Calu3 (cell line): ENCODE measurements at regions not wholly inside any gene's neighbourhood (a gene's known extent, or its start where the extent isn't known, plus 50 kb on each side); places are given as distances from the start of the nearest gene placed in this dataset.
"Not testable (repeated sequence)": the region's sequence is repeated elsewhere in the genome, so short reads cannot be mapped to it uniquely, and the experiment has no call there.

Source experiments
- BruUV-seq: library from RNA; stranded (reverse); fragments of 400-500 nt; replicated peaks from 2 replicates; lab custom pipeline; 2021; lab: Mats Ljungman, UMichigan
- CTCF ChIA-PET: fragments of 300-600 bp; sonication (Branson Sonifier 250); formaldehyde crosslinking; loops from one replicate; lab custom pipeline; 2022; ENCODE audit warnings: antibody characterized with exemption; lab: Charles Lee
- DNase-seq: peaks from one replicate; pipeline ENCODE4 v3.0.0; 2022
- H3K27ac Mint-ChIP-seq: one replicate; pipeline ENCODE4 v1.8.0; 2022; ENCODE audit warnings: mixed read lengths; ENCODE audit not compliant: unreplicated experiment
- H3K27me3 Mint-ChIP-seq: one replicate; pipeline ENCODE4 v1.8.0; 2022; ENCODE audit warnings: mixed read lengths; ENCODE audit not compliant: unreplicated experiment
- H3K36me3 Mint-ChIP-seq: one replicate; pipeline ENCODE4 v1.8.0; 2022; ENCODE audit warnings: mild to moderate bottlenecking, moderate library complexity, mixed read lengths; ENCODE audit not compliant: insufficient read depth, unreplicated experiment
- H3K4me1 Mint-ChIP-seq: one replicate; pipeline ENCODE4 v1.8.0; 2022; ENCODE audit warnings: mild to moderate bottlenecking, low read depth, mixed read lengths; ENCODE audit not compliant: unreplicated experiment
- H3K4me3 Mint-ChIP-seq: one replicate; pipeline ENCODE4 v1.8.0; 2022; ENCODE audit warnings: mild to moderate bottlenecking, low read depth, moderate library complexity, mixed read lengths; ENCODE audit not compliant: unreplicated experiment
- H3K9me3 Mint-ChIP-seq: one replicate; pipeline ENCODE4 v1.8.0; 2022; ENCODE audit warnings: low read depth, mixed read lengths; ENCODE audit not compliant: unreplicated experiment
- CTCF ChIP-seq: fragments of 200-600 bp; IDR thresholded peaks from one replicate; pipeline ENCODE4 v1.8.0; 2022; ENCODE audit warnings: antibody characterized with exemption; ENCODE audit not compliant: unreplicated experiment
- intact Hi-C: fragments of 100-400 bp; cut with micrococcal nuclease; formaldehyde crosslinking; loops from one replicate; pipeline ENCODE4 v1.10.0; 2022; ENCODE audit not compliant: unreplicated experiment

- H3K4me1 Mint-ChIP-seq = no peaks in the 10 kb centered on the region
- CTCF ChIA-PET = no interaction called here
- intact Hi-C loops = no loop called here
These were observed 59.9 kb downstream of the FOXA2 start for GRCh38 chr20:22524393-22525015.

GRCh38 chr20:22523499-22524392 lies 60.6 kb downstream of the FOXA2 start:
- CTCF ChIA-PET = no interaction called here
- DNase-seq = no peak
- H3K27me3 Mint-ChIP-seq = no peaks in the 10 kb centered on the region
- H3K4me3 Mint-ChIP-seq = no peak overlapping the region
- intact Hi-C loops = no loop called here
- no TSS peak for BruUV-seq
- no peaks in the 10 kb centered on the region for H3K4me1 Mint-ChIP-seq
- no peak overlapping the region for H3K27ac Mint-ChIP-seq
- no peaks in the 10 kb centered on the region for H3K9me3 Mint-ChIP-seq
- peaks cover 4% of the 10 kb centered on the region for H3K36me3 Mint-ChIP-seq
- no peak for TF ChIP-seq CTCF

More at GRCh38 chr20:22524393-22525015, 59.9 kb downstream of the FOXA2 start:
- H3K27me3 Mint-ChIP-seq = no peaks in the 10 kb centered on the region
- H3K27ac Mint-ChIP-seq = no peak overlapping the region
- no TSS peak for BruUV-seq
- H3K9me3 Mint-ChIP-seq = no peaks in the 10 kb centered on the region
- TF ChIP-seq CTCF = no peak
- H3K4me3 Mint-ChIP-seq = no peak overlapping the region
- no peak for DNase-seq
- H3K36me3 Mint-ChIP-seq = peaks cover 4% of the 10 kb centered on the region

- no TSS peak for BruUV-seq
- peaks cover 4% of the 10 kb centered on the region for H3K36me3 Mint-ChIP-seq
- no peak overlapping the region for H3K4me3 Mint-ChIP-seq
These were observed 61.3 kb downstream of the FOXA2 start for GRCh38 chr20:22523128-22523498.

GRCh38 chr20:22522701-22523100 lies 61.7 kb downstream of the FOXA2 start:
- no peaks in the 10 kb centered on the region for H3K9me3 Mint-ChIP-seq
- H3K36me3 Mint-ChIP-seq = peaks cover 4% of the 10 kb centered on the region
- CTCF ChIA-PET = no interaction called here
- no peak for TF ChIP-seq CTCF
- no peaks in the 10 kb centered on the region for H3K4me1 Mint-ChIP-seq
- intact Hi-C loops = no loop called here
- no peak overlapping the region for H3K4me3 Mint-ChIP-seq
- BruUV-seq = no TSS peak
- no peak for DNase-seq
- H3K27ac Mint-ChIP-seq = no peak overlapping the region
- H3K27me3 Mint-ChIP-seq = no peaks in the 10 kb centered on the region

More at GRCh38 chr20:22523128-22523498, 61.3 kb downstream of the FOXA2 start:
- intact Hi-C loops = no loop called here
- no peaks in the 10 kb centered on the region for H3K4me1 Mint-ChIP-seq
- no peak overlapping the region for H3K27ac Mint-ChIP-seq
- TF ChIP-seq CTCF = no peak
- H3K9me3 Mint-ChIP-seq = no peaks in the 10 kb centered on the region
- no peaks in the 10 kb centered on the region for H3K27me3 Mint-ChIP-seq
- CTCF ChIA-PET = no interaction called here
- no peak for DNase-seq

GRCh38 chr20:22521940-22522339 lies 62.4 kb downstream of the FOXA2 start:
- H3K36me3 Mint-ChIP-seq, H3K27me3 Mint-ChIP-seq, CTCF ChIA-PET, H3K4me3 Mint-ChIP-seq, DNase-seq, BruUV-seq, intact Hi-C loops, H3K4me1 Mint-ChIP-seq, H3K9me3 Mint-ChIP-seq, H3K27ac Mint-ChIP-seq: not testable (repeated sequence)
